T-helper 1 cell treated with Interleukin-12 subunit alpha and Interleukin-12 subunit beta and Interleukin-4 antibody, amounts not matched to agents 30 μg/mL and 1 μg/mL, for 36 hours (primary cell): ENCODE measurements at regions not wholly inside any gene's neighbourhood (a gene's known extent, or its start where the extent isn't known, plus 50 kb on each side); places are given as distances from the start of the nearest gene placed in this dataset.
"Not testable (repeated sequence)": the region's sequence is repeated elsewhere in the genome, so short reads cannot be mapped to it uniquely, and the experiment has no call there.

ENCODE experiments used
- H3K27ac Mint-ChIP-seq: one replicate; pipeline ENCODE4 v1.8.0; 2021; ENCODE audit warnings: mild to moderate bottlenecking, mixed read lengths
- H3K27me3 Mint-ChIP-seq: one replicate; pipeline ENCODE4 v1.8.0; 2021; ENCODE audit warnings: low read depth, mixed read lengths
- H3K36me3 Mint-ChIP-seq: one replicate; pipeline ENCODE4 v1.8.0; 2021; ENCODE audit warnings: low read depth, mixed read lengths
- H3K4me1 Mint-ChIP-seq: one replicate; pipeline ENCODE4 v1.8.0; 2021; ENCODE audit warnings: low read depth, mixed read lengths
- H3K4me3 Mint-ChIP-seq: one replicate; pipeline ENCODE4 v1.8.0; 2021; ENCODE audit warnings: mild to moderate bottlenecking, moderate library complexity, mixed read lengths
- H3K9me3 Mint-ChIP-seq: one replicate; pipeline ENCODE4 v1.8.0; 2021; ENCODE audit warnings: mixed read lengths

- Mint-ChIP-seq H3K27ac (no peak overlapping the region), H3K9me3 (no peaks in the 10 kb centered on the region)
Measured at GRCh38 chrX:4035874-4036273, 322.4 kb upstream of the PRKX start.

GRCh38 chrX:4028151-4028550 lies 314.7 kb upstream of the PRKX start:
- Mint-ChIP-seq H3K4me1 (no peaks in the 10 kb centered on the region), H3K27me3 (no peaks in the 10 kb centered on the region), H3K4me3 (no peak overlapping the region), H3K36me3 (no peaks in the 10 kb centered on the region), H3K27ac (no peak overlapping the region), H3K9me3 (no peaks in the 10 kb centered on the region)

More at GRCh38 chrX:4035874-4036273, 322.4 kb upstream of the PRKX start:
- no peak overlapping the region for H3K4me3 Mint-ChIP-seq
- H3K27me3 Mint-ChIP-seq: no peaks in the 10 kb centered on the region
- H3K4me1 Mint-ChIP-seq: no peaks in the 10 kb centered on the region
- no peaks in the 10 kb centered on the region for H3K36me3 Mint-ChIP-seq

DNA sequence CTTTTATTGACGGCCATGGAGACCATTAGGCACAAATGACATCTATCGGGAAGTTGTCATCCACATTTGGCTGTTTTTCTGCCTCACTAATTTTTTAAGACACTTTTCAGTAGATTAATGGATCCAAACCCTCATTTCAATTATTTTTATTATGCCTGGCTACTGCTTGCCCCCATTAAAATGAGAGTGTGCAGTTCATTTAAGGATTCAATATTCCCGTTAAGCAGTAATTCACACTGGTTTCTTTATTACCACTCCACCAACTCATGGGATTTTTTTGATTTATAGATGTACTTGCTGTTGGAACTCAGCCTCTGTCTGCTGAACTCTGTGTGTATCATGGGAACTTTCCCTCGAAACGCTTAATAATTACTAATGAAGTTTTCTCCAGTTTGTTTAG lies 291.8 kb upstream of the PRKX start:
- H3K4me1 Mint-ChIP-seq: no peaks in the 10 kb centered on the region
- no peak overlapping the region for H3K27ac Mint-ChIP-seq
- no peaks in the 10 kb centered on the region for H3K27me3 Mint-ChIP-seq
- no peaks in the 10 kb centered on the region for H3K36me3 Mint-ChIP-seq
- H3K4me3 Mint-ChIP-seq: no peak overlapping the region
- no peaks in the 10 kb centered on the region for H3K9me3 Mint-ChIP-seq

- Mint-ChIP-seq H3K4me1 (no peaks in the 10 kb centered on the region), H3K27me3 (no peaks in the 10 kb centered on the region), H3K4me3 (no peak overlapping the region), H3K27ac (no peak overlapping the region), H3K36me3 (no peaks in the 10 kb centered on the region), H3K9me3 (no peaks in the 10 kb centered on the region)
Measured at GRCh38 chrX:4004822-4005221, 291.4 kb upstream of the PRKX start.

DNA sequence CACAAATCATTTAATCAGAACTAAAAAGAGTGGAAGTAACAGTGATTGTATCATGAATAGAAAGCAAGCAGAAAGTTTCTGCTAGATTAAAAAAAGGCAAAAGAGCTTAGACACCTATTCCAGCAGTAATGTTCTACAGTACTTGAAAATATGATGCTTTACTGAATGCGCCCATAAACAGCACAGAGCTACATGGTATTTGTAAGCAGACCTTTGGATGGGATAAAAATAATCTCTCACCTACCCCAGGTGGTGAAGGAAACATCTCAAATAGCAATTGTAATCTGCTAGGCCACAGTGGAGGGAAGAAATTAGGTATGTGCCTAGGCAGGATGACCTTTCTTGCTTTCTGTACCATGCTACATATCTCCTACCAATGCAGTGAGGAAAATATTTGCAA lies 280.9 kb upstream of the PRKX start:
- H3K4me3 Mint-ChIP-seq: no peak overlapping the region

GRCh38 chrX:3990569-3990968 lies 277.1 kb upstream of the PRKX start:
- Mint-ChIP-seq H3K27me3 (no peaks in the 10 kb centered on the region), H3K9me3 (no peaks in the 10 kb centered on the region), H3K36me3 (no peaks in the 10 kb centered on the region), H3K4me3 (no peak overlapping the region), H3K27ac (no peak overlapping the region), H3K4me1 (no peaks in the 10 kb centered on the region)

More for the DNA sequence above, 280.9 kb upstream of the PRKX start:
- Mint-ChIP-seq H3K27ac (no peak overlapping the region), H3K4me1 (no peaks in the 10 kb centered on the region), H3K9me3 (no peaks in the 10 kb centered on the region), H3K36me3 (no peaks in the 10 kb centered on the region), H3K27me3 (no peaks in the 10 kb centered on the region)

DNA sequence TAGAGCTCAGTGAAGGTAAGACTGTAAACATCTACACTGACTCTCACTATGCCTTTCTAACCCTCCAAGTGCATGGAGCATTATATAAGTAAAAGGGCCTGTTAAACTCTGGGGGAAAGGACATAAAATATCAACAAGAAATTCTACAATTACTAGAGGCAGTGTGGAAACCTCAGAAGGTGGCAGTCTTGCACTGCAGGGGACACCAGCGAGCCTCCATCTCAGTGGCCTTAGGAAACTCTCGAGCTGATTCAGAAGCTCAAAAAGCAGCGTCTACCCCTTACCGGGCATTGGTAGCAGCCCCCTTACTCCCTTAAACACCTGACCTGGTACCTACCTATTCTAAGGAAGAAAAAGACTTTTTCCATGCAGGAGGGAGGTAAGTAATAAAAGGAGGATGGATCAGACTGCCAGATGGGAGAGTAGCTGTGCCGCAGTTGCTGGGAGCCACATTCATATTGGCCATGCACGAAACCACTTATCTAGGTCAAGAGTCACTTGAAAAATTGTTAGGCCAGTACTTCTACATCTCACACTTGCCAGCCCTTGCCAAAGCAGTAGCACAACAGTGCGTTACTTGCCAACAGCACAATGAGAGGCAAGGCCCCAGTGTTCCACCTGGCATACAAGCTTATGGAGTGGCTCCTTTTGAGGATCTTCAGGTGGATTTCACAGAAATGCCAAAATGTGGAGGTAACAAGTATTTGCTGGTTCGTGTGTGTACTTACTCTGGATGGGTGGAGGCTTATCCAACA lies 258.8 kb upstream of the PRKX start:
- H3K27ac Mint-ChIP-seq, H3K36me3 Mint-ChIP-seq, H3K4me3 Mint-ChIP-seq, H3K27me3 Mint-ChIP-seq, H3K9me3 Mint-ChIP-seq, H3K4me1 Mint-ChIP-seq: not testable (repeated sequence)

DNA sequence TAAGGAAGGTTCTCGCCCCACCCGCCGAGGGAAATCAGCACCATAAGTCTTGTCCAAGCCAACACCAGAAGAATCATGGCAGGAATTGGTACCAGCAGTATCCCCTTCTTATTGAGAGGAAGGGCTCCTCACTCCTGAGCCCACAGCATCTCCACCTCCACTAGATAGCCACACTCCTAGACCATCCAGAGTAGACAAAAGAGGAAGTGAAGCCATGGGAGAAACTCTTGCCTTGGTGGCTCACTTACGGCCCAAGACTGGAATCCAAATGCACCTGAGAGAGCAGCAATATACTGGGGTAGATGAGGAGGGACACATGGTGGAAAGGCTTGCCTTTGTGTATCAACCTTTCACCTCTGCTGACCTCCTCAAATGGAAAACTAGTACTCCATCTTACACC lies 255.3 kb upstream of the PRKX start:
- no peaks in the 10 kb centered on the region for H3K27me3 Mint-ChIP-seq
- no peaks in the 10 kb centered on the region for H3K9me3 Mint-ChIP-seq
- H3K27ac Mint-ChIP-seq: no peak overlapping the region
- no peak overlapping the region for H3K4me3 Mint-ChIP-seq
- H3K4me1 Mint-ChIP-seq: no peaks in the 10 kb centered on the region
- no peaks in the 10 kb centered on the region for H3K36me3 Mint-ChIP-seq

DNA sequence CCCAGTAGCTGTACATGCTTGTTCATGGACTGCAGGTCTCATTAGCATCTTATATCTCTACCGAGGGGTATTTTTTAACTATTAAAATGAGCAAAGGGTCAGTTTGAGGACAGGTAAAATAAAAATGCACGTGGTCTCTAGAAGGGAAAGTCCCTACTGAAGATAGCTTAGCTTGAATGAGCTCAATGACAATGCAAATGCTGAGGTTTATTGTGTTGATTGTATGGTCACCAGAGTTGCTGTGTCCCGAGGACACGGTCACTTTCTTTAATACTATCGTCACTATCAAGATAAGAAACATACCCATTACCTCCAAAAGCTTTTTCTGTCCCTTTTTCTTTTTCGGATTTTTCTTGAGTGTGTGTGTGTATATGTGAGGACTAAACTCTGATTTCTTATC lies 250.5 kb upstream of the PRKX start:
- H3K27ac Mint-ChIP-seq: no peak overlapping the region
- peaks cover 9% of the 10 kb centered on the region for H3K27me3 Mint-ChIP-seq
- no peaks in the 10 kb centered on the region for H3K9me3 Mint-ChIP-seq
- no peaks in the 10 kb centered on the region for H3K4me1 Mint-ChIP-seq
- no peak overlapping the region for H3K4me3 Mint-ChIP-seq
- H3K36me3 Mint-ChIP-seq: no peaks in the 10 kb centered on the region

GRCh38 chrX:3962511-3963311 lies 249.3 kb upstream of the PRKX start:
- H3K27ac Mint-ChIP-seq: no peak overlapping the region
- no peak overlapping the region for H3K4me3 Mint-ChIP-seq
- H3K9me3 Mint-ChIP-seq: no peaks in the 10 kb centered on the region
- H3K36me3 Mint-ChIP-seq: no peaks in the 10 kb centered on the region
- H3K4me1 Mint-ChIP-seq: no peaks in the 10 kb centered on the region
- H3K27me3 Mint-ChIP-seq: peaks cover 9% of the 10 kb centered on the region

- no peaks in the 10 kb centered on the region for H3K36me3 Mint-ChIP-seq
- no peak overlapping the region for H3K27ac Mint-ChIP-seq
- no peaks in the 10 kb centered on the region for H3K9me3 Mint-ChIP-seq
- H3K27me3 Mint-ChIP-seq: peaks cover 9% of the 10 kb centered on the region
- no peaks in the 10 kb centered on the region for H3K4me1 Mint-ChIP-seq
- H3K4me3 Mint-ChIP-seq: no peak overlapping the region
Measured at GRCh38 chrX:3960952-3961351, 247.5 kb upstream of the PRKX start.

GRCh38 chrX:3951859-3952258 lies 238.4 kb upstream of the PRKX start:
- Mint-ChIP-seq H3K4me1 (no peaks in the 10 kb centered on the region), H3K27me3 (no peaks in the 10 kb centered on the region), H3K36me3 (no peaks in the 10 kb centered on the region), H3K4me3 (no peak overlapping the region), H3K27ac (no peak overlapping the region), H3K9me3 (no peaks in the 10 kb centered on the region)

GRCh38 chrX:3950373-3950772 lies 236.9 kb upstream of the PRKX start:
- no peak overlapping the region for H3K4me3 Mint-ChIP-seq
- no peaks in the 10 kb centered on the region for H3K9me3 Mint-ChIP-seq
- no peaks in the 10 kb centered on the region for H3K36me3 Mint-ChIP-seq
- no peaks in the 10 kb centered on the region for H3K4me1 Mint-ChIP-seq
- H3K27ac Mint-ChIP-seq: no peak overlapping the region
- H3K27me3 Mint-ChIP-seq: no peaks in the 10 kb centered on the region

DNA sequence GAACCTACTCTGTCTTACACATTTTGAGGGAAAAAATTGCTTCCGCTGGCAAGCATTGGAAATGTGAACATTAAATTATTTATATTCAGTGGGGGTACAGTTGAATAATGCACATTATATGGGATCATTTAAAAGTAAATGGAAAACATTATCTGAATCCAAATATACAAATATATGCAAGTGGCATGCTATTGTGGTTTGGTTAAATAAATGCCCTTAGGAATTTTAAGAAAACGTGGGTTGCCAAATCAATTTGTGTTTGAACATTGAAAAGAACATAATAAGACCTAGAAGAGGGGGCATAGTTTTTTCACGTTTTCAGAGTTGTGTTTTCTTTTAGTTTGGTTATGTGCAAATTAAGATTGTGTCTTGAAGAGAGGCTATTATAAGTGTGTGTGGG lies 230.5 kb upstream of the PRKX start:
- Mint-ChIP-seq H3K27ac (no peak overlapping the region), H3K36me3 (no peaks in the 10 kb centered on the region), H3K4me1 (peaks cover 2% of the 10 kb centered on the region), H3K27me3 (peaks cover 8% of the 10 kb centered on the region), H3K4me3 (no peak overlapping the region), H3K9me3 (no peaks in the 10 kb centered on the region)

GRCh38 chrX:3940000-3940610 lies 226.7 kb upstream of the PRKX start:
- peaks cover 8% of the 10 kb centered on the region for H3K27me3 Mint-ChIP-seq
- no peak overlapping the region for H3K27ac Mint-ChIP-seq
- no peaks in the 10 kb centered on the region for H3K36me3 Mint-ChIP-seq
- peaks cover 2% of the 10 kb centered on the region for H3K4me1 Mint-ChIP-seq
- H3K4me3 Mint-ChIP-seq: no peak overlapping the region
- H3K9me3 Mint-ChIP-seq: no peaks in the 10 kb centered on the region
